ENCODE measurements at regions not wholly inside any gene's neighbourhood (a gene's known extent, or its start where the extent isn't known, plus 50 kb on each side); places are given as distances from the start of the nearest gene placed in this dataset.

DNA sequence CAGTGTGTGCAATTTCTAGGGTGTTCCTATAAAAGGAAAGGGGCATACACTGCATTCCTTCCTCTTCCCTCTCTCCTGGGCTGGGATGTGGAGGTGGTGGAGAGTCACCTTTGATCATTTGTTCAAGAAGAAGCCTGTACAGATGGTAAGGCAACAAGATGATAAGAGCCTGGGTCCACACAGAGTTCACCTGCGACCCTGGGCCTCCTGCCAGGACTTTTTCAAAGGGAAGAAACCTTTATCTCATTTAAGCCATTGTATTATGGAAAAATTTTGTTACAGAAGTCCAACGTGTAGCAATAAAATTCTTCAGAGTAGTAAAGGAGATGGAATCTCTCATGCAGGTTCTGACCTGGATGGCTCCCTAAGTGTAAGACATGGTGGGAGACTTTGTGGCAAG is 189.1 kb downstream of the MIS18A start:
- TF ChIP-seq CHCHD3 (CRISPR knock-in tag; IDR thresholded peaks at IDR 0.05) (no peak), ZNF282 (IDR thresholded peaks at IDR 0.05; ENCODE audit: partially characterized antibody) (no peak), GABPA (IDR thresholded peaks at IDR 0.05; ENCODE audit: low read depth, low read length) (no peak), GABPA (CRISPR knock-in tag; IDR thresholded peaks at IDR 0.05; ENCODE audit: low read depth) (no peak), HDAC6 (IDR thresholded peaks at IDR 0.05; ENCODE audit: low read depth, low read length) (no peak), SETDB1 (CRISPR knock-in tag; IDR thresholded peaks at IDR 0.05; ENCODE audit: borderline replicate concordance) (no peak), SP1 (IDR thresholded peaks at IDR 0.05) (no peak), SP1 (CRISPR knock-in tag; IDR thresholded peaks at IDR 0.05) (no peak), POLR2G (IDR thresholded peaks at IDR 0.05; ENCODE audit: low read depth, low read length) (no peak), YY1 (IDR thresholded peaks at IDR 0.05; ENCODE audit: insufficient read depth, insufficient replicate concordance, low read depth, low read length) (no peak), EZH2 (conservative IDR thresholded peaks at IDR 0.05; ENCODE audit: low read depth, low read length) (no peak), POLR2AphosphoS5 (IDR thresholded peaks at IDR 0.05; ENCODE audit: low read depth, low read length) (no peak)
- TF ChIP-seq, protein P1, sequence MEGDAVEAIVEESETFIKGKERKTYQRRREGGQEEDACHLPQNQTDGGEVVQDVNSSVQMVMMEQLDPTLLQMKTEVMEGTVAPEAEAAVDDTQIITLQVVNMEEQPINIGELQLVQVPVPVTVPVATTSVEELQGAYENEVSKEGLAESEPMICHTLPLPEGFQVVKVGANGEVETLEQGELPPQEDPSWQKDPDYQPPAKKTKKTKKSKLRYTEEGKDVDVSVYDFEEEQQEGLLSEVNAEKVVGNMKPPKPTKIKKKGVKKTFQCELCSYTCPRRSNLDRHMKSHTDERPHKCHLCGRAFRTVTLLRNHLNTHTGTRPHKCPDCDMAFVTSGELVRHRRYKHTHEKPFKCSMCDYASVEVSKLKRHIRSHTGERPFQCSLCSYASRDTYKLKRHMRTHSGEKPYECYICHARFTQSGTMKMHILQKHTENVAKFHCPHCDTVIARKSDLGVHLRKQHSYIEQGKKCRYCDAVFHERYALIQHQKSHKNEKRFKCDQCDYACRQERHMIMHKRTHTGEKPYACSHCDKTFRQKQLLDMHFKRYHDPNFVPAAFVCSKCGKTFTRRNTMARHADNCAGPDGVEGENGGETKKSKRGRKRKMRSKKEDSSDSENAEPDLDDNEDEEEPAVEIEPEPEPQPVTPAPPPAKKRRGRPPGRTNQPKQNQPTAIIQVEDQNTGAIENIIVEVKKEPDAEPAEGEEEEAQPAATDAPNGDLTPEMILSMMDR (CRISPR knock-in tag; IDR thresholded peaks at IDR 0.05), result no peak
- TF ChIP-seq, protein P2, sequence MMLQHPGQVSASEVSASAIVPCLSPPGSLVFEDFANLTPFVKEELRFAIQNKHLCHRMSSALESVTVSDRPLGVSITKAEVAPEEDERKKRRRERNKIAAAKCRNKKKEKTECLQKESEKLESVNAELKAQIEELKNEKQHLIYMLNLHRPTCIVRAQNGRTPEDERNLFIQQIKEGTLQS (CRISPR knock-in tag; IDR thresholded peaks at IDR 0.05), result no peak
- TF ChIP-seq, protein P3, sequence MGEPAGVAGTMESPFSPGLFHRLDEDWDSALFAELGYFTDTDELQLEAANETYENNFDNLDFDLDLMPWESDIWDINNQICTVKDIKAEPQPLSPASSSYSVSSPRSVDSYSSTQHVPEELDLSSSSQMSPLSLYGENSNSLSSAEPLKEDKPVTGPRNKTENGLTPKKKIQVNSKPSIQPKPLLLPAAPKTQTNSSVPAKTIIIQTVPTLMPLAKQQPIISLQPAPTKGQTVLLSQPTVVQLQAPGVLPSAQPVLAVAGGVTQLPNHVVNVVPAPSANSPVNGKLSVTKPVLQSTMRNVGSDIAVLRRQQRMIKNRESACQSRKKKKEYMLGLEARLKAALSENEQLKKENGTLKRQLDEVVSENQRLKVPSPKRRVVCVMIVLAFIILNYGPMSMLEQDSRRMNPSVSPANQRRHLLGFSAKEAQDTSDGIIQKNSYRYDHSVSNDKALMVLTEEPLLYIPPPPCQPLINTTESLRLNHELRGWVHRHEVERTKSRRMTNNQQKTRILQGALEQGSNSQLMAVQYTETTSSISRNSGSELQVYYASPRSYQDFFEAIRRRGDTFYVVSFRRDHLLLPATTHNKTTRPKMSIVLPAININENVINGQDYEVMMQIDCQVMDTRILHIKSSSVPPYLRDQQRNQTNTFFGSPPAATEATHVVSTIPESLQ (CRISPR knock-in tag; conservative IDR thresholded peaks at IDR 0.05), result no peak
- TF ChIP-seq, protein P4, sequence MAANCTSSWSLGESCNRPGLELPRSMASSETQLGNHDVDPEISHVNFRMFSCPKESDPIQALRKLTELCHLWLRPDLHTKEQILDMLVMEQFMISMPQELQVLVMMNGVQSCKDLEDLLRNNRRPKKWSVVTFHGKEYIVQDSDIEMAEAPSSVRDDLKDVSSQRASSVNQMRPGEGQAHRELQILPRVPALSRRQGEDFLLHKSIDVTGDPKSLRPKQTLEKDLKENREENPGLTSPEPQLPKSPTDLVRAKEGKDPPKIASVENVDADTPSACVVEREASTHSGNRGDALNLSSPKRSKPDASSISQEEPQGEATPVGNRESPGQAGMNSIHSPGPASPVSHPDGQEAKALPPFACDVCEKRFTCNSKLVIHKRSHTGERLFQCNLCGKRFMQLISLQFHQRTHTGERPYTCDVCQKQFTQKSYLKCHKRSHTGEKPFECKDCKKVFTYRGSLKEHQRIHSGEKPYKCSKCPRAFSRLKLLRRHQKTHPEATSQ (CRISPR knock-in tag; IDR thresholded peaks at IDR 0.05; ENCODE audit: borderline replicate concordance), result no peak
